ENCODE measurements at regions not wholly inside any gene's neighbourhood (a gene's known extent, or its start where the extent isn't known, plus 50 kb on each side); places are given as distances from the start of the nearest gene placed in this dataset.

- no peak overlapping the region for H3K27ac Mint-ChIP-seq
- peaks cover 5% of the 10 kb centered on the region for H3K9me3 Mint-ChIP-seq
- TF ChIP-seq CTCF (conservative IDR thresholded peaks at IDR 0.05), result no peak
- DNase-seq (ENCODE audit: extremely low spot score, unreplicated experiment), result no peak
- no peaks in the 10 kb centered on the region for H3K4me1 Mint-ChIP-seq (ENCODE audit: unreplicated experiment)
- H3K36me3 Mint-ChIP-seq, result no peaks in the 10 kb centered on the region
- H3K4me3 Mint-ChIP-seq, result no peak overlapping the region
- no peaks in the 10 kb centered on the region for H3K27me3 Mint-ChIP-seq
Observed at GRCh38 chr13:89880201-89880600, 1467.3 kb upstream of the MIR17HG start.

DNA sequence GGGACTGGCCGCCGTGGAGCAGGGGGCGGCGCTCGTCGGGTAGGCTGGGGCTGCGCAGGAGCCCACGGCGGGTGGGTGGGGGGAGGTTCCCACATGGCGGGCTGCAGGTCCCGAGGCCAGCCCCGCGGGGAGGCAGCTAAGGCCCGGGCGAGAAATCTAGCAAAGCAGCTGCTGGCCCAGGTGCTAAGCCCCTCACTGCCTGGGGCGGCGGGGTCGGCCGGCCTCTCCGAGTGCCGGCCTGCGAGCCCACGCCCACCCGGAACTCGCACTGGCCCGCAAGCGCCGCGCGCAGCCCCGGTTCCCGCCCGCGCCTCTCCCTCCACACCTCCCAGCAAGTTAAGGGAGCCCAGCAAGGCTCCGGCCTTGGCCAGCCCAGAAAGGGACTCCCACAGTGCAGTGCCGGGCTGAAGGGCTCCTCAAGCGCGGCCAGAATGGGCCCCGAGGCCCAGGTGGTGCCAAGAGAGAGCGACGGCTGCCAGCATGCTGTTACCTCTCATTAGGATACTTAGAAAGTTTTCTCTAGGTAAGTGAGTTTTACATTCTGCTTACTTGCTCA, 1463.5 kb upstream of the MIR17HG start:
- H3K4me3 Mint-ChIP-seq, result no peak overlapping the region
- H3K27ac Mint-ChIP-seq, result no peak overlapping the region
- no peak for DNase-seq (ENCODE audit: extremely low spot score, unreplicated experiment)
- H3K9me3 Mint-ChIP-seq, result peaks cover 5% of the 10 kb centered on the region
- no peaks in the 10 kb centered on the region for H3K27me3 Mint-ChIP-seq
- no peaks in the 10 kb centered on the region for H3K36me3 Mint-ChIP-seq
- H3K4me1 Mint-ChIP-seq (ENCODE audit: unreplicated experiment), result no peaks in the 10 kb centered on the region
- no peak for TF ChIP-seq CTCF (conservative IDR thresholded peaks at IDR 0.05)

- no peaks in the 10 kb centered on the region for H3K4me1 Mint-ChIP-seq (ENCODE audit: unreplicated experiment)
- H3K9me3 Mint-ChIP-seq, result no peaks in the 10 kb centered on the region
- H3K27ac Mint-ChIP-seq, result no peak overlapping the region
- no peaks in the 10 kb centered on the region for H3K36me3 Mint-ChIP-seq
- no peak for TF ChIP-seq CTCF (conservative IDR thresholded peaks at IDR 0.05)
- DNase-seq (ENCODE audit: extremely low spot score, unreplicated experiment), result no peak
- H3K27me3 Mint-ChIP-seq, result no peaks in the 10 kb centered on the region
- H3K4me3 Mint-ChIP-seq, result no peak overlapping the region
Observed at GRCh38 chr13:89890806-89891205, 1456.7 kb upstream of the MIR17HG start.

GRCh38 chr13:89891416-89891815, 1456.1 kb upstream of the MIR17HG start:
- Mint-ChIP-seq H3K4me1 (ENCODE audit: unreplicated experiment) (no peaks in the 10 kb centered on the region), H3K36me3 (no peaks in the 10 kb centered on the region), H3K27me3 (no peaks in the 10 kb centered on the region), H3K27ac (no peak overlapping the region), H3K4me3 (no peak overlapping the region), H3K9me3 (no peaks in the 10 kb centered on the region)
- TF ChIP-seq CTCF (conservative IDR thresholded peaks at IDR 0.05), result no peak
- DNase-seq (ENCODE audit: extremely low spot score, unreplicated experiment), result no peak

DNA sequence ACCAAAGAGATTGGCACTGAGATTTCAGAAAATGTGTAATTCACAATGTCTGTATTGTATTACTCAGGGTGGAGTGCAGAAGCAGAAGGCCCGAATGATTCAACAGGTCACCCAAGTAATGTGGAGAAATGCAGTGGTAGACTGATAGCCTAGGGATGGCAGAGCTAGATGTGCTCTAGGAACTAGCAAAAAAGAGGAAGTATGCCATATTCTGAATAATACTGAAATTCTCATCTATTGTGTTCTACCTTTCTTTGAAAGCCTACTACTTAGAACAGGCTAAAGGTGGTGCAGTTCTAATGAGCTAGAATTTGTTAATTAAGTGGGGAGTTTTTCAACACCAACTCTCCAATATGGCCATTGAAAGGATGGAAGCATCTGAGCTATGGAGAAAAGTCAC, 1449.8 kb upstream of the MIR17HG start:
- H3K27ac Mint-ChIP-seq, result no peak overlapping the region
- TF ChIP-seq CTCF (conservative IDR thresholded peaks at IDR 0.05), result no peak
- no peak for DNase-seq (ENCODE audit: extremely low spot score, unreplicated experiment)
- H3K4me1 Mint-ChIP-seq (ENCODE audit: unreplicated experiment), result no peaks in the 10 kb centered on the region
- no peaks in the 10 kb centered on the region for H3K36me3 Mint-ChIP-seq
- no peaks in the 10 kb centered on the region for H3K27me3 Mint-ChIP-seq
- H3K4me3 Mint-ChIP-seq, result no peak overlapping the region
- H3K9me3 Mint-ChIP-seq, result no peaks in the 10 kb centered on the region

Data from type B pancreatic cell (in vitro differentiated cells).